SK-N-SH treated with all-trans-retinoic acid at 6 μM for 48 hours (cell line): ENCODE measurements at regions not wholly inside any gene's neighbourhood (a gene's known extent, or its start where the extent isn't known, plus 50 kb on each side); places are given as distances from the start of the nearest gene placed in this dataset.

Source experiments
- ESRRG ChIP-seq: fragments of 250-450 bp; sonication (Bioruptor Pico); IDR thresholded peaks from 2 replicates; pipeline ENCODE4 v1.6.1; 2021; ENCODE audit warnings: mild to moderate bottlenecking
- SNAI2 ChIP-seq: fragments of 250-450 bp; sonication (Bioruptor Pico); IDR thresholded peaks from 2 replicates; pipeline ENCODE4 v1.5.0; 2020; ENCODE audit warnings: mild to moderate bottlenecking, moderate library complexity
- TCF4 ChIP-seq: fragments of 250-450 bp; sonication (Bioruptor Pico); IDR thresholded peaks from 2 replicates; pipeline ENCODE4 v1.8.0; 2021; ENCODE audit warnings: mild to moderate bottlenecking, moderate library complexity, borderline replicate concordance

GRCh38 chr21:24310788-24311187, 1296.5 kb downstream of the MRPL39 start:
- no peak for TF ChIP-seq SNAI2
- no peak for TF ChIP-seq TCF4 (CRISPR knock-in tag)
- TF ChIP-seq ESRRG (CRISPR knock-in tag): no peak
